K562 (cell line): ENCODE measurements at regions not wholly inside any gene's neighbourhood (a gene's known extent, or its start where the extent isn't known, plus 50 kb on each side); places are given as distances from the start of the nearest gene placed in this dataset.

Experiments
- ATAC-seq: fragments of 200-7000 bp; cut with Tn5 transposase; 3 replicates; pipeline ENCODE4 v1.9.1; 2020; ENCODE audit warnings: moderate library complexity
- BruUV-seq: library from RNA; stranded (reverse); fragments of 400-500 nt; replicated peaks from 2 replicates; lab custom pipeline; 2021; lab: Mats Ljungman, UMichigan
- CTCF ChIA-PET: fragments of 300-600 bp; formaldehyde crosslinking; extraction: SDS; loops from one replicate; lab custom pipeline; 2021; ENCODE audit warnings: low intra/inter-chr PET ratio; lab: Yijun Ruan, JAX
- POLR2A ChIA-PET: fragments of 300-600, 350-650 bp; sonication (Branson Sonifier 250); formaldehyde crosslinking; extraction: SDS; loops from one replicate; lab custom pipeline; 2021; ENCODE audit warnings: antibody characterized with exemption, inconsistent platforms; lab: Yijun Ruan, JAX
- DNase-seq, 4 experiments: peaks; one replicate each; pipeline versions ENCODE4 v3.0.0 to v3.0.0-alpha.2; 2011 to 2018; ENCODE audit warnings: low spot score in 3 of 4, mixed read lengths in 3 of 4; ENCODE audit errors: extremely low read depth in 1 of 4
- FAIRE-seq: peaks from 2 replicates; lab custom pipeline; 2011; peaks lifted over from hg19 to GRCh38; lab: Jason Lieb, UNC
- H2AFZ ChIP-seq: 2 replicates; pipeline ENCODE4 v1.6.0; 2011; ENCODE audit warnings: low read depth, low read length, control low read depth, inconsistent platforms
- H3K27ac ChIP-seq: fragments of 200-600 bp; 3 replicates; pipeline ENCODE4 v1.8.0; 2011; ENCODE audit warnings: low read depth, mild to moderate bottlenecking, control low read depth, inconsistent platforms, low read length, moderate library complexity, mixed read lengths; ENCODE audit errors: extremely low read depth
- H3K27me3 ChIP-seq, 2 experiments: fragments of 300-600 bp in 1 of 2; 2 replicates in 1 of 2; 3 replicates in 1 of 2; pipeline versions ENCODE4 v1.6.0 to v1.8.0; 2011; ENCODE audit warnings: inconsistent platforms in 2 of 2, low read length in 2 of 2, mild to moderate bottlenecking in 1 of 2, mixed read lengths in 1 of 2, moderate library complexity in 1 of 2; ENCODE audit not compliant: control insufficient read depth in 2 of 2, insufficient read depth in 2 of 2
- H3K36me3 ChIP-seq: fragments of 300-600 bp; 3 replicates; pipeline ENCODE4 v1.8.0; 2011; ENCODE audit warnings: mild to moderate bottlenecking, low read length, inconsistent platforms; ENCODE audit not compliant: control insufficient read depth, insufficient read depth
- H3K4me1 ChIP-seq, 2 experiments: fragments of 200-600 bp in 1 of 2; replicated peaks in 1 of 2; 2 replicates in 1 of 2; 3 replicates in 1 of 2; pipeline versions ENCODE4 v1.5.1 to v1.8.0; 2011; ENCODE audit warnings: inconsistent platforms in 2 of 2, low read length in 2 of 2, mild to moderate bottlenecking in 1 of 2, mixed read lengths in 1 of 2, moderate library complexity in 1 of 2; ENCODE audit not compliant: control insufficient read depth in 2 of 2, insufficient read depth in 2 of 2
- H3K4me2 ChIP-seq: 2 replicates; pipeline ENCODE4 v1.6.1; 2011; ENCODE audit warnings: low read length, control low read depth, inconsistent platforms, mixed read lengths; ENCODE audit not compliant: insufficient read depth
- H3K4me3 ChIP-seq: fragments of 200-600 bp; sonication (generic), shearing (Covaris generic); 2 replicates; pipeline ENCODE4 v1.5.1; 2016; ENCODE audit warnings: control low read depth, inconsistent platforms
- H3K79me2 ChIP-seq: fragments of 200-600 bp; 3 replicates; pipeline ENCODE4 v1.8.0; 2011; ENCODE audit warnings: low read length, inconsistent platforms; ENCODE audit not compliant: control insufficient read depth, insufficient read depth
- H3K9ac ChIP-seq, 2 experiments: 2 replicates each; pipeline versions ENCODE4 v1.6.0 to v1.6.1; 2011; ENCODE audit warnings: low read depth in 2 of 2, low read length in 2 of 2, control low read depth in 1 of 2, inconsistent platforms in 1 of 2, mild to moderate bottlenecking in 1 of 2, mixed read lengths in 1 of 2; ENCODE audit not compliant: insufficient read depth in 1 of 2
- H3K9me1 ChIP-seq: one replicate; pipeline ENCODE4 v1.6.0; 2011; ENCODE audit warnings: inconsistent platforms, mild to moderate bottlenecking, low read length, moderate library complexity; ENCODE audit not compliant: control insufficient read depth, insufficient read depth
- H3K9me3 ChIP-seq: replicated peaks from 2 replicates; pipeline ENCODE4 v1.5.1; 2011; ENCODE audit warnings: low read depth, low read length, inconsistent platforms; ENCODE audit not compliant: control insufficient read depth, insufficient read depth
- H4K20me1 ChIP-seq: replicated peaks from 2 replicates; pipeline ENCODE4 v1.6.1; 2011; ENCODE audit warnings: low read length, inconsistent platforms, mixed read lengths; ENCODE audit not compliant: control insufficient read depth, insufficient read depth
- BRF2 ChIP-seq: IDR thresholded peaks from 3 replicates; pipeline ENCODE4 v1.6.1; 2011; ENCODE audit warnings: borderline replicate concordance, mild to moderate bottlenecking; ENCODE audit not compliant: insufficient read length, insufficient read depth
- ETS2 ChIP-seq: IDR thresholded peaks from 2 replicates; pipeline ENCODE4 v1.6.1; 2016; ENCODE audit warnings: borderline replicate concordance, missing genetic modification characterization, mild to moderate bottlenecking, moderate library complexity, missing compliant biosample characterization; ENCODE audit not compliant: poor library complexity, severe bottlenecking
- FOXP1 ChIP-seq: sonication (generic); formaldehyde crosslinking; IDR thresholded peaks from 2 replicates; pipeline ENCODE4 v1.8.0; 2022; ENCODE audit warnings: mild to moderate bottlenecking, missing genetic modification reagents
- HDAC8 ChIP-seq: fragments of 450-650 bp; IDR thresholded peaks from 2 replicates; pipeline ENCODE4 v1.6.1; 2016; ENCODE audit warnings: mild to moderate bottlenecking, missing genetic modification characterization, moderate library complexity, missing compliant biosample characterization
- HMGXB4 ChIP-seq: sonication (generic); formaldehyde crosslinking; IDR thresholded peaks from 2 replicates; pipeline ENCODE4 v1.8.1; 2023; ENCODE audit warnings: mild to moderate bottlenecking, missing genetic modification reagents
- LCOR ChIP-seq: sonication (generic); formaldehyde crosslinking; IDR thresholded peaks from 2 replicates; pipeline ENCODE4 v1.8.0; 2022; ENCODE audit warnings: mild to moderate bottlenecking, missing genetic modification reagents
- MAFG ChIP-seq: fragments of 450-650 bp; conservative IDR thresholded peaks from 2 replicates; pipeline ENCODE4 v1.6.1; 2016; ENCODE audit warnings: missing genetic modification characterization, missing compliant biosample characterization
- MIER1 ChIP-seq: fragments of 450-650 bp; IDR thresholded peaks from 2 replicates; pipeline ENCODE4 v1.6.1; 2016; ENCODE audit warnings: antibody characterized with exemption, mild to moderate bottlenecking, low read depth
- PHTF2 ChIP-seq: fragments of 250-450 bp; sonication (Bioruptor Pico); IDR thresholded peaks from 2 replicates; pipeline ENCODE4 v1.5.0; 2021; ENCODE audit warnings: mild to moderate bottlenecking
- TCFL5 ChIP-seq: fragments of 250-450 bp; sonication (Bioruptor Pico); conservative IDR thresholded peaks from 2 replicates; pipeline ENCODE4 v1.6.1; 2021; ENCODE audit warnings: mild to moderate bottlenecking, moderate library complexity, matching md5 sums
- ZNF311 ChIP-seq: fragments of 250-450 bp; sonication (Bioruptor Pico); IDR thresholded peaks from 2 replicates; pipeline ENCODE4 v1.4.0; 2020; ENCODE audit warnings: mild to moderate bottlenecking, moderate library complexity
- ZNF316 ChIP-seq: fragments of 450-650 bp; IDR thresholded peaks from 2 replicates; pipeline ENCODE4 v1.6.1; 2016
- ZNF395 ChIP-seq: fragments of 200-800 bp; sonication (Bioruptor generic); IDR thresholded peaks from 2 replicates; pipeline ENCODE4 v1.6.1; 2017; ENCODE audit warnings: missing genetic modification characterization, missing compliant biosample characterization
- WGBS: fragments of 100-300 bp; shearing (Covaris generic); methylation state at CpG from one replicate; pipeline ENCODE4 v1.1.6; 2016; ENCODE audit warnings: low coverage, mixed read lengths; ENCODE audit not compliant: insufficient coverage; ENCODE audit errors: missing lambda C conversion rate; 5-methylcytosine and 5-hydroxymethylcytosine counted together
- in situ Hi-C: fragments of 300-500 bp; cut with MboI; formaldehyde crosslinking; loops from 4 replicates; pipeline ENCODE4 v1.15.0; 2018; ENCODE audit warnings: inconsistent platforms, mixed read lengths
- intact Hi-C: fragments of 100-400 bp; cut with micrococcal nuclease; formaldehyde crosslinking; loops from 2 replicates; pipeline ENCODE4 v1.14.2; 2022

- no peak for TF ChIP-seq ZNF395
- no peak for TF ChIP-seq MAFG (tag)
- TF ChIP-seq TCFL5 (CRISPR knock-in tag): no peak
These were observed 985.4 kb upstream of the AGA start (continued) for GRCh38 chr4:178427663-178428062.

- BruUV-seq: no TSS peak
These were observed 1006.3 kb upstream of the AGA start for GRCh38 chr4:178448372-178449035.

More at GRCh38 chr4:178448372-178449035, 1006.3 kb upstream of the AGA start:
- no peak for FAIRE-seq
- no peaks in the 10 kb centered on the region for H3K27me3 ChIP-seq
- no peak for ATAC-seq
- 0% methylated on average over 2 of the region's 2 CpGs for WGBS
- in situ Hi-C loops: no loop called here
- CTCF ChIA-PET: no interaction called here
- H3K27ac ChIP-seq: no peak overlapping the region
- DNase-seq: no peak
- H3K4me3 ChIP-seq: no peak overlapping the region
- no peak overlapping the region for H3K4me2 ChIP-seq
- H2AFZ ChIP-seq: no peak overlapping the region
- H3K4me1 ChIP-seq: no peaks in the 10 kb centered on the region
- no peaks in the 10 kb centered on the region for H4K20me1 ChIP-seq
- TF ChIP-seq MIER1 (no peak), ZNF311 (CRISPR knock-in tag) (no peak), BRF2 (no peak), FOXP1 (CRISPR knock-in tag) (no peak), PHTF2 (CRISPR knock-in tag) (no peak), ZNF316 (no peak), LCOR (CRISPR knock-in tag) (no peak), HDAC8 (tag) (no peak), HMGXB4 (no peak), ETS2 (tag) (no peak)
- TF ChIP-seq, all 486 proteins: peak for 0
- H3K79me2 ChIP-seq: no peaks in the 10 kb centered on the region
- no peak overlapping the region for H3K9ac ChIP-seq
- H3K9me1 ChIP-seq: no peaks in the 10 kb centered on the region
- POLR2A ChIA-PET: no interaction called here
- intact Hi-C loops: no loop called here
- H3K36me3 ChIP-seq: no peaks in the 10 kb centered on the region
- no peaks in the 10 kb centered on the region; the same call in 1 of the 2 replicates for H3K9me3 ChIP-seq
